K562 (cell line): ENCODE measurements at regions not wholly inside any gene's neighbourhood (a gene's known extent, or its start where the extent isn't known, plus 50 kb on each side); places are given as distances from the start of the nearest gene placed in this dataset.
A peak's percentile ranks its signal among the peaks of the same experiment; 100 is the strongest.

Experiments
- ATAC-seq: fragments of 200-7000 bp; cut with Tn5 transposase; 3 replicates; pipeline ENCODE4 v1.9.1; 2020; ENCODE audit warnings: moderate library complexity
- BruUV-seq: library from RNA; stranded (reverse); fragments of 400-500 nt; replicated peaks from 2 replicates; lab custom pipeline; 2021; lab: Mats Ljungman, UMichigan
- CTCF ChIA-PET: fragments of 300-600 bp; formaldehyde crosslinking; extraction: SDS; loops from one replicate; lab custom pipeline; 2021; ENCODE audit warnings: low intra/inter-chr PET ratio; lab: Yijun Ruan, JAX
- POLR2A ChIA-PET: fragments of 300-600, 350-650 bp; sonication (Branson Sonifier 250); formaldehyde crosslinking; extraction: SDS; loops from one replicate; lab custom pipeline; 2021; ENCODE audit warnings: antibody characterized with exemption, inconsistent platforms; lab: Yijun Ruan, JAX
- DNase-seq, 4 experiments: peaks; one replicate each; pipeline versions ENCODE4 v3.0.0 to v3.0.0-alpha.2; 2011 to 2018; ENCODE audit warnings: low spot score in 3 of 4, mixed read lengths in 3 of 4; ENCODE audit errors: extremely low read depth in 1 of 4
- FAIRE-seq: peaks from 2 replicates; lab custom pipeline; 2011; peaks lifted over from hg19 to GRCh38; lab: Jason Lieb, UNC
- H2AFZ ChIP-seq: 2 replicates; pipeline ENCODE4 v1.6.0; 2011; ENCODE audit warnings: low read depth, low read length, control low read depth, inconsistent platforms
- H3K27ac ChIP-seq: fragments of 200-600 bp; 3 replicates; pipeline ENCODE4 v1.8.0; 2011; ENCODE audit warnings: low read depth, mild to moderate bottlenecking, control low read depth, inconsistent platforms, low read length, moderate library complexity, mixed read lengths; ENCODE audit errors: extremely low read depth
- H3K27me3 ChIP-seq, 2 experiments: fragments of 300-600 bp in 1 of 2; 2 replicates in 1 of 2; 3 replicates in 1 of 2; pipeline versions ENCODE4 v1.6.0 to v1.8.0; 2011; ENCODE audit warnings: inconsistent platforms in 2 of 2, low read length in 2 of 2, mild to moderate bottlenecking in 1 of 2, mixed read lengths in 1 of 2, moderate library complexity in 1 of 2; ENCODE audit not compliant: control insufficient read depth in 2 of 2, insufficient read depth in 2 of 2
- H3K36me3 ChIP-seq: fragments of 300-600 bp; 3 replicates; pipeline ENCODE4 v1.8.0; 2011; ENCODE audit warnings: mild to moderate bottlenecking, low read length, inconsistent platforms; ENCODE audit not compliant: control insufficient read depth, insufficient read depth
- H3K4me1 ChIP-seq, 2 experiments: fragments of 200-600 bp in 1 of 2; replicated peaks in 1 of 2; 2 replicates in 1 of 2; 3 replicates in 1 of 2; pipeline versions ENCODE4 v1.5.1 to v1.8.0; 2011; ENCODE audit warnings: inconsistent platforms in 2 of 2, low read length in 2 of 2, mild to moderate bottlenecking in 1 of 2, mixed read lengths in 1 of 2, moderate library complexity in 1 of 2; ENCODE audit not compliant: control insufficient read depth in 2 of 2, insufficient read depth in 2 of 2
- H3K4me2 ChIP-seq: 2 replicates; pipeline ENCODE4 v1.6.1; 2011; ENCODE audit warnings: low read length, control low read depth, inconsistent platforms, mixed read lengths; ENCODE audit not compliant: insufficient read depth
- H3K4me3 ChIP-seq: fragments of 200-600 bp; sonication (generic), shearing (Covaris generic); 2 replicates; pipeline ENCODE4 v1.5.1; 2016; ENCODE audit warnings: control low read depth, inconsistent platforms
- H3K79me2 ChIP-seq: fragments of 200-600 bp; 3 replicates; pipeline ENCODE4 v1.8.0; 2011; ENCODE audit warnings: low read length, inconsistent platforms; ENCODE audit not compliant: control insufficient read depth, insufficient read depth
- H3K9ac ChIP-seq, 2 experiments: 2 replicates each; pipeline versions ENCODE4 v1.6.0 to v1.6.1; 2011; ENCODE audit warnings: low read depth in 2 of 2, low read length in 2 of 2, control low read depth in 1 of 2, inconsistent platforms in 1 of 2, mild to moderate bottlenecking in 1 of 2, mixed read lengths in 1 of 2; ENCODE audit not compliant: insufficient read depth in 1 of 2
- H3K9me1 ChIP-seq: one replicate; pipeline ENCODE4 v1.6.0; 2011; ENCODE audit warnings: inconsistent platforms, mild to moderate bottlenecking, low read length, moderate library complexity; ENCODE audit not compliant: control insufficient read depth, insufficient read depth
- H3K9me3 ChIP-seq: replicated peaks from 2 replicates; pipeline ENCODE4 v1.5.1; 2011; ENCODE audit warnings: low read depth, low read length, inconsistent platforms; ENCODE audit not compliant: control insufficient read depth, insufficient read depth
- H4K20me1 ChIP-seq: replicated peaks from 2 replicates; pipeline ENCODE4 v1.6.1; 2011; ENCODE audit warnings: low read length, inconsistent platforms, mixed read lengths; ENCODE audit not compliant: control insufficient read depth, insufficient read depth
- ATF7 ChIP-seq: fragments of 450-650 bp; IDR thresholded peaks from 2 replicates; pipeline ENCODE4 v1.7.1; 2014; ENCODE audit warnings: mild to moderate bottlenecking, moderate library complexity
- DDX20 ChIP-seq: fragments of 450-650 bp; IDR thresholded peaks from 2 replicates; pipeline ENCODE4 v1.6.1; 2016; ENCODE audit warnings: missing genetic modification characterization, low read depth, mild to moderate bottlenecking, missing compliant biosample characterization, moderate library complexity
- HDAC6 ChIP-seq: IDR thresholded peaks from 2 replicates; pipeline ENCODE4 v1.6.1; 2012; ENCODE audit warnings: low read depth, mild to moderate bottlenecking, control low read depth, inconsistent platforms, low read length, moderate library complexity
- MYC ChIP-seq, 2 experiments: fragments of 250-450 bp in 1 of 2; sonication (Bioruptor Pico) in 1 of 2; IDR thresholded peaks; 2 replicates each; pipeline versions ENCODE4 v1.5.1 to v1.6.1; 2012 to 2021; ENCODE audit warnings: low read depth in 2 of 2, borderline replicate concordance in 1 of 2, improper control_type of control experiment in 1 of 2, low read length in 1 of 2, mild to moderate bottlenecking in 1 of 2, moderate library complexity in 1 of 2
- RB1 ChIP-seq: fragments of 450-650 bp; IDR thresholded peaks from 2 replicates; pipeline ENCODE4 v1.6.1; 2017; ENCODE audit warnings: low read depth, mild to moderate bottlenecking
- ZC3H8 ChIP-seq: fragments of 450-650 bp; IDR thresholded peaks from 2 replicates; pipeline ENCODE4 v1.6.1; 2017
- ZMIZ1 ChIP-seq, 2 experiments: fragments of 150-350 bp in 1 of 2; IDR thresholded peaks; 2 replicates each; pipeline ENCODE4 v1.6.1; 2012 to 2016; ENCODE audit warnings: low read depth in 2 of 2, low read length in 2 of 2, mild to moderate bottlenecking in 1 of 2, moderate library complexity in 1 of 2
- ZNF263 ChIP-seq: sonication (generic); formaldehyde crosslinking; IDR thresholded peaks from 2 replicates; pipeline ENCODE4 v1.8.0; 2022; ENCODE audit warnings: mild to moderate bottlenecking, missing genetic modification reagents, borderline replicate concordance
- WGBS: fragments of 100-300 bp; shearing (Covaris generic); methylation state at CpG from one replicate; pipeline ENCODE4 v1.1.6; 2016; ENCODE audit warnings: low coverage, mixed read lengths; ENCODE audit not compliant: insufficient coverage; ENCODE audit errors: missing lambda C conversion rate; 5-methylcytosine and 5-hydroxymethylcytosine counted together
- in situ Hi-C: fragments of 300-500 bp; cut with MboI; formaldehyde crosslinking; loops from 4 replicates; pipeline ENCODE4 v1.15.0; 2018; ENCODE audit warnings: inconsistent platforms, mixed read lengths
- intact Hi-C: fragments of 100-400 bp; cut with micrococcal nuclease; formaldehyde crosslinking; loops from 2 replicates; pipeline ENCODE4 v1.14.2; 2022

GRCh38 chr9:129285382-129285781, 107.3 kb upstream of the IER5L start:
- ATAC-seq (no peak), DNase-seq (peak in 1 of 4 experiments; percentile 4), FAIRE-seq (no peak)
- H3K4me3 ChIP-seq, result no peak overlapping the region
- no peaks in the 10 kb centered on the region for H3K9me3 ChIP-seq
- H3K4me1 ChIP-seq, result peaks cover 0 to 33% of the 10 kb centered on the region in 2 experiments; a peak in 3 of 5 replicates
- 52% methylated on average over 7 of the region's 7 CpGs for WGBS
- H2AFZ ChIP-seq, result no peak overlapping the region
- POLR2A ChIA-PET, result no interaction called here
- no peaks in the 10 kb centered on the region for H3K36me3 ChIP-seq
- no peak overlapping the region for H3K4me2 ChIP-seq
- no peaks in the 10 kb centered on the region for H3K9me1 ChIP-seq
- 0 out of 2 replicates have a peak, but pooled peaks cover 2% of the 10 kb centered on the region for H4K20me1 ChIP-seq
- no TSS peak for BruUV-seq
- no peak overlapping the region for H3K27ac ChIP-seq
- no peaks in the 10 kb centered on the region for H3K79me2 ChIP-seq
- H3K27me3 ChIP-seq, result no peaks in the 10 kb centered on the region
- in situ Hi-C loops (no loop called here), intact Hi-C loops (no loop called here)
- no peak overlapping the region for H3K9ac ChIP-seq
- CTCF ChIA-PET, result no interaction called here
- no peak for TF ChIP-seq ZNF263
- TF ChIP-seq HDAC6, result no peak
- TF ChIP-seq MYC (IDR thresholded peaks at IDR 0.05; ENCODE audit: low read depth, low read length), result no peak
- TF ChIP-seq MYC (CRISPR knock-in tag; IDR thresholded peaks at IDR 0.05; ENCODE audit: borderline replicate concordance, low read depth), result no peak
- TF ChIP-seq ATF7, result peak; percentile 86
- TF ChIP-seq DDX20, result no peak
- no peak for TF ChIP-seq ZMIZ1 (IDR thresholded peaks at IDR 0.05; ENCODE audit: low read depth in 2 of 2, low read length in 2 of 2)
- no peak for TF ChIP-seq RB1
- TF ChIP-seq ZC3H8, result no peak
